Heart left ventricle (tissue), 16 donors: ENCODE measurements at regions not wholly inside any gene's neighbourhood (a gene's known extent, or its start where the extent isn't known, plus 50 kb on each side); places are given as distances from the start of the nearest gene placed in this dataset.

Experiments used
- ATAC-seq, 4 donors: fragments of 200-7000 bp; cut with Tn5 transposase; one replicate each; pipeline ENCODE4 v1.9.1; 2020 to 2022; ENCODE audit warnings: moderate library complexity in 4 of 4, mild to moderate bottlenecking in 3 of 4, moderate number of reproducible peaks in 1 of 4
- DNase-seq, 5 donors: peaks; one replicate each; pipeline ENCODE4 v3.0.0-alpha.2; 2020
- H3K27ac ChIP-seq, 12 donors: fragments of 200-600 bp; sonication (generic) in 4 of 12; one replicate each; pipeline versions ENCODE4 v1.5.0 to v1.8.0; 2016 to 2022; ENCODE audit warnings: mild to moderate bottlenecking in 2 of 12
- H3K27me3 ChIP-seq, 9 donors: fragments of 200-600 bp; sonication (generic) in 2 of 9; one replicate each; pipeline versions ENCODE4 v1.5.1 to v1.8.0; 2016 to 2022; ENCODE audit warnings: mild to moderate bottlenecking in 3 of 9
- H3K36me3 ChIP-seq, 9 donors: fragments of 200-600 bp; sonication (generic) in 2 of 9; one replicate each; pipeline versions ENCODE4 v1.5.0 to v1.8.0; 2018 to 2022; ENCODE audit warnings: mild to moderate bottlenecking in 2 of 9
- H3K4me1 ChIP-seq, 12 donors: fragments of 200-600 bp; sonication (generic) in 4 of 12; one replicate each; pipeline versions ENCODE4 v1.5.0 to v1.8.0; 2016 to 2022; ENCODE audit warnings: mild to moderate bottlenecking in 3 of 12
- H3K4me3 ChIP-seq, 12 donors: fragments of 200-600 bp; sonication (generic) in 4 of 12; one replicate each; pipeline versions ENCODE4 v1.5.0 to v1.8.0; 2017 to 2022; ENCODE audit warnings: mild to moderate bottlenecking in 9 of 12, moderate library complexity in 4 of 12
- H3K9me3 ChIP-seq, 12 donors: fragments of 200-600 bp; sonication (generic) in 4 of 12; one replicate each; pipeline versions ENCODE4 v1.5.0 to v1.8.0; 2016 to 2022; ENCODE audit warnings: mild to moderate bottlenecking in 1 of 12
- POLR2A ChIP-seq, 2 donors: fragments of 450-650 bp; IDR thresholded peaks; one replicate each; pipeline ENCODE4 v1.6.1; 2017; ENCODE audit warnings: antibody characterized with exemption in 2 of 2, mild to moderate bottlenecking in 2 of 2, moderate library complexity in 2 of 2
- WGBS, 4 donors: extraction: QIAGEN DNeasy Blood & Tissue Kit in 2 of 4; methylation state at CpG; one replicate each; pipeline versions ENCODE4 v1.1.5 to v1.1.7; 2013 to 2018; 5-methylcytosine and 5-hydroxymethylcytosine counted together
- intact Hi-C, 10 donors: fragments of 100-400 bp; cut with DNase I; formaldehyde crosslinking; loops; one replicate each; pipeline versions ENCODE4 v1.11.1 to v1.14.2; 2022
- TF ChIP-seq, protein P1 (sequence below), 12 donors: fragments of 200-600 bp; sonication (generic) in 4 of 12; IDR thresholded peaks; one replicate each; pipeline versions ENCODE4 v1.5.0 to v1.8.0; 2018 to 2022; ENCODE audit warnings: antibody characterized with exemption in 12 of 12, mild to moderate bottlenecking in 5 of 12
- donor health status: ischemic (EF 13 %, LVEDD 7.1; RV severe dilation, severe dysfunction).
- donor health status: healthy with polysubstance abuse.
- donor health status: DM: no; HTN: yes; CAD: no.
- donor health status: DM: no; HTN: no; CAD: no.
- donor health status: ischemic (EF 25% LVEDD 6.9; RV normal size, moderate dysfunction).
- donor health status: ischemic (EF 25% LVEDD 5.7; RV mildly dilated, moderate dysfunction).
- donor health status: healthy.
- donor health status: DM: yes; HTN: yes; CAD: no.
- donor health status: ischemic (EF 35%, LVEDD 5.7; RV mildly dilated, moderate dysfunction).
- donor health status: nonischemic (EF 11% LVEDD 7.7; RV severe dilation, severe dysfunction).
- donor health status: DM: yes; HTN: yes; CAD: no.
- donor health status: PGD.
- donor health status: ischemic (EF 29% LVEDD 5.4; RV normal size, mild dysfunction).
- donor health status: nonischemic (EF 23%, LVEDD 6.1; RV moderate dilation, normal function).

GRCh38 chr18:67742525-67742924 lies 226.0 kb upstream of the DSEL start:
- no peaks in the 10 kb centered on the region for H3K36me3 ChIP-seq
- ATAC-seq, result no peak
- DNase-seq, result no peak
- H3K27ac ChIP-seq, result no peak overlapping the region
- peaks cover 0 to 4% (median 0%) of the 10 kb centered on the region in 9 donors for H3K27me3 ChIP-seq
- intact Hi-C loops, result no loop called here
- H3K4me1 ChIP-seq, result no peaks in the 10 kb centered on the region
- WGBS, 4 donors, result 77 to 96% (median 82%) methylated on average over 3 to 7 of the region's 7 CpGs
- TF ChIP-seq, protein P1, sequence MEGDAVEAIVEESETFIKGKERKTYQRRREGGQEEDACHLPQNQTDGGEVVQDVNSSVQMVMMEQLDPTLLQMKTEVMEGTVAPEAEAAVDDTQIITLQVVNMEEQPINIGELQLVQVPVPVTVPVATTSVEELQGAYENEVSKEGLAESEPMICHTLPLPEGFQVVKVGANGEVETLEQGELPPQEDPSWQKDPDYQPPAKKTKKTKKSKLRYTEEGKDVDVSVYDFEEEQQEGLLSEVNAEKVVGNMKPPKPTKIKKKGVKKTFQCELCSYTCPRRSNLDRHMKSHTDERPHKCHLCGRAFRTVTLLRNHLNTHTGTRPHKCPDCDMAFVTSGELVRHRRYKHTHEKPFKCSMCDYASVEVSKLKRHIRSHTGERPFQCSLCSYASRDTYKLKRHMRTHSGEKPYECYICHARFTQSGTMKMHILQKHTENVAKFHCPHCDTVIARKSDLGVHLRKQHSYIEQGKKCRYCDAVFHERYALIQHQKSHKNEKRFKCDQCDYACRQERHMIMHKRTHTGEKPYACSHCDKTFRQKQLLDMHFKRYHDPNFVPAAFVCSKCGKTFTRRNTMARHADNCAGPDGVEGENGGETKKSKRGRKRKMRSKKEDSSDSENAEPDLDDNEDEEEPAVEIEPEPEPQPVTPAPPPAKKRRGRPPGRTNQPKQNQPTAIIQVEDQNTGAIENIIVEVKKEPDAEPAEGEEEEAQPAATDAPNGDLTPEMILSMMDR (IDR thresholded peaks at IDR 0.05), result no peak
- TF ChIP-seq POLR2A (IDR thresholded peaks at IDR 0.05), result no peak
- peaks cover 0 to 41% (median 10%) of the 10 kb centered on the region in 12 donors for H3K9me3 ChIP-seq
- H3K4me3 ChIP-seq, result no peak overlapping the region

DNA sequence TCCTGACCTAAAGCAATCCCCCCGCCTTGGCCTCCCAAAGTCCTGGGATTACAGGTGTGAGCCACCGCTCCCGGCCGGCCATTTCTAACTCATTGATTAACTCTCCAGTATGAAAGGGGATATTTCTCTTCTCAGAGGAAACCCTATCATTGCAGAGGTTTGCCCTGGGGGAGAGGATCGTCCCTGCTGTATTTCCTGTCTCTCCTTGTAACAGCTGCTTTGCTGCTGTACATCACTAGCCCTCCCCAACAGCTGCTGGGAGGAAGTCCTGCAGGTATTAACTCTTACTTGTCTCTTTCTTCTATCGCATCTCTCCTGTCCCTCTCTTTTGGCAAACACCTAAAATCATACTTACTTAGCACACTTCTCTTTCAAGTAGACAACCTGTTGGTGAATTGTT lies 219.0 kb upstream of the DSEL start:
- Histone ChIP-seq H3K4me3 (no peak overlapping the region), H3K36me3 (no peaks in the 10 kb centered on the region), H3K4me1 (no peaks in the 10 kb centered on the region), H3K9me3 (no peaks in the 10 kb centered on the region), H3K27me3 (no peaks in the 10 kb centered on the region), H3K27ac (no peak overlapping the region)
- intact Hi-C loops, result no loop called here
- WGBS, 4 donors, result 72 to 73% (median 72%) methylated on average over 6 of the region's 6 CpGs
- DNase-seq, result no peak
- ATAC-seq, result no peak
- TF ChIP-seq, protein P1 (IDR thresholded peaks at IDR 0.05), result no peak
- TF ChIP-seq POLR2A (IDR thresholded peaks at IDR 0.05), result no peak

- H3K4me3 ChIP-seq, result no peak overlapping the region
- intact Hi-C loops, result no loop called here
- H3K9me3 ChIP-seq, result no peaks in the 10 kb centered on the region
- DNase-seq, result no peak
- no peak for ATAC-seq
- no peak overlapping the region for H3K27ac ChIP-seq
- TF ChIP-seq, protein P1 (IDR thresholded peaks at IDR 0.05), result no peak
- TF ChIP-seq POLR2A (IDR thresholded peaks at IDR 0.05), result no peak
- no peaks in the 10 kb centered on the region for H3K36me3 ChIP-seq
- 33 to 55% (median 51%) methylated on average over 1 of the region's 1 CpG for WGBS, 4 donors
- no peaks in the 10 kb centered on the region for H3K27me3 ChIP-seq
- no peaks in the 10 kb centered on the region for H3K4me1 ChIP-seq
These were observed 216.6 kb upstream of the DSEL start for GRCh38 chr18:67733088-67733487.

DNA sequence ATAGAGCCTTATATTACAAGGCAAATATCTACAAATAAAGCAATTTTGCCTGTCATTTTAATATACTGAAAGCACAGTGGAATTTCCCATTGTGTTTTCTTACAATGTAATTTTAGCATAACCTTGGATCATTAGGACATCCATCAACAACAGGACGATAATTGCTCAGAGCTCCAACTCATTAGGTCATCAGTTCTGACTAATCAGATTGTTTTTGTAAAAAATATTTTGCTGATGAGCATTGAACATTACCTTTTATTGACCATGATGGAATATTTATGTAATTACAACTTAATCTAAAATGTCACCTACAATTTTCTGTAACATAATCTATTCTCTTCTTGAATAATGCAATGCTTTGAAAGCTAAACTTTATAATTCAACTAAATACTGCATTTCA lies 215.3 kb upstream of the DSEL start:
- 51 to 63% (median 57%) methylated on average over 1 of the region's 1 CpG for WGBS, 4 donors
- intact Hi-C loops, result no loop called here
- H3K27ac ChIP-seq, result no peak overlapping the region

More for the DNA sequence above, 215.3 kb upstream of the DSEL start:
- no peak overlapping the region for H3K4me3 ChIP-seq
- no peaks in the 10 kb centered on the region for H3K9me3 ChIP-seq
- H3K36me3 ChIP-seq, result no peaks in the 10 kb centered on the region
- no peak for DNase-seq
- H3K27me3 ChIP-seq, result no peaks in the 10 kb centered on the region
- ATAC-seq, result no peak
- no peak for TF ChIP-seq POLR2A (IDR thresholded peaks at IDR 0.05)
- TF ChIP-seq, protein P1 (IDR thresholded peaks at IDR 0.05), result no peak
- no peaks in the 10 kb centered on the region for H3K4me1 ChIP-seq
